ENCODE measurements at regions not wholly inside any gene's neighbourhood (a gene's known extent, or its start where the extent isn't known, plus 50 kb on each side); places are given as distances from the start of the nearest gene placed in this dataset.

DNA sequence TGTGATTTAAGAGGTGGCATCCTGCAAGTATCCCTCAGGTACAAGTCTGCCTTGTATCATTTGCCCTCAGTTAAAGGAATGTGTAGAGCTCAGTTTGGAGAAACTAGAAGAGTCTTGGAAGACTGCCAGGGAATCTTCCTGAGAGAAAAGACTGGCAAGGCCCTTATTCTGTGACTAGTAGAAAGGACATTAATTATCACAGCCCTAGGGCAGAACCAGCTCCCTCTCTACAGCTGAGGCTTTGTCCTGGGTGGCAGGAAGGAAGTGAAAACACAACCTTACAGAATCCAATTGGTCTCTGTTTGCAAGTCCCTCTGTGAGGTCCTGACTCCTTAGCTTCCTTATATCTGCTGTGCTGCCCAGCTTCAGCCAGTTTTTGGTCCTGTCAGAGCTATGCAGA is 385.9 kb upstream of the CYRIA start:
- no peaks in the 10 kb centered on the region for H4K20me1 ChIP-seq (ENCODE audit: insufficient read depth)
- peaks cover 0 to 5% of the 10 kb centered on the region in 2 experiments; a peak in 1 of 4 replicates for H3K4me1 ChIP-seq (ENCODE audit: control insufficient read depth in 1 of 2, insufficient read depth in 2 of 2, low read depth in 1 of 2, low read length in 1 of 2)
- H3K4me2 ChIP-seq, result no peak overlapping the region
- H3K27ac ChIP-seq (ENCODE audit: low read depth in 2 of 2, low read length in 1 of 2), result no peak overlapping the region
- no peak overlapping the region for H2AFZ ChIP-seq (ENCODE audit: low read depth)
- no peaks in the 10 kb centered on the region for H3F3A ChIP-seq (replicated peaks; ENCODE audit: insufficient read depth)
- H3K36me3 ChIP-seq (replicated peaks in 1 of 2; ENCODE audit: control insufficient read depth in 1 of 2, insufficient read depth in 2 of 2, low read length in 1 of 2), result no peaks in the 10 kb centered on the region
- DNase-seq, result peak; percentile 9
- H3K9me3 ChIP-seq, result no peaks in the 10 kb centered on the region
- H3K79me2 ChIP-seq (ENCODE audit: insufficient read depth), result no peaks in the 10 kb centered on the region
- ChIA-PET CTCF (interaction anchor here (1.0 to 1.3 kb wide), 3 partner anchors 17 to 28 kb away, joined by 3 read pairs; no protein-coding TSS in a partner anchor), POLR2A (no interaction called here)
- no peak overlapping the region for H3K9ac ChIP-seq
- no peak overlapping the region for H3K4me3 ChIP-seq (ENCODE audit: low read depth in 2 of 2, low read length in 1 of 2)
- no peaks in the 10 kb centered on the region for H3K27me3 ChIP-seq (ENCODE audit: insufficient read depth)
- no peaks in the 10 kb centered on the region; the same call in 1 of the 2 replicates for H3K9me2 ChIP-seq
- TF ChIP-seq, protein P1, sequence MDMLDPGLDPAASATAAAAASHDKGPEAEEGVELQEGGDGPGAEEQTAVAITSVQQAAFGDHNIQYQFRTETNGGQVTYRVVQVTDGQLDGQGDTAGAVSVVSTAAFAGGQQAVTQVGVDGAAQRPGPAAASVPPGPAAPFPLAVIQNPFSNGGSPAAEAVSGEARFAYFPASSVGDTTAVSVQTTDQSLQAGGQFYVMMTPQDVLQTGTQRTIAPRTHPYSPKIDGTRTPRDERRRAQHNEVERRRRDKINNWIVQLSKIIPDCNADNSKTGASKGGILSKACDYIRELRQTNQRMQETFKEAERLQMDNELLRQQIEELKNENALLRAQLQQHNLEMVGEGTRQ (IDR thresholded peaks at IDR 0.05; ENCODE audit: borderline replicate concordance, low read depth, low read length), result no peak
- TF ChIP-seq MXI1 (IDR thresholded peaks at IDR 0.05; ENCODE audit: low read depth, low read length), result no peak
- no peak for TF ChIP-seq EP300 (IDR thresholded peaks at IDR 0.05; ENCODE audit: borderline replicate concordance in 1 of 2, low read depth in 1 of 2, low read length in 1 of 2)
- TF ChIP-seq JUND (IDR thresholded peaks at IDR 0.05), result no peak
- no peak for TF ChIP-seq FOXM1 (IDR thresholded peaks at IDR 0.05; ENCODE audit: low read depth)
- no peak for TF ChIP-seq RXRA (IDR thresholded peaks at IDR 0.05; ENCODE audit: borderline replicate concordance, low read depth)
- no peak for TF ChIP-seq NFIC (IDR thresholded peaks at IDR 0.05; ENCODE audit: borderline replicate concordance)
- no peak for TF ChIP-seq MEF2A (IDR thresholded peaks at IDR 0.05; ENCODE audit: borderline replicate concordance, low read depth)
- TF ChIP-seq, protein P2, sequence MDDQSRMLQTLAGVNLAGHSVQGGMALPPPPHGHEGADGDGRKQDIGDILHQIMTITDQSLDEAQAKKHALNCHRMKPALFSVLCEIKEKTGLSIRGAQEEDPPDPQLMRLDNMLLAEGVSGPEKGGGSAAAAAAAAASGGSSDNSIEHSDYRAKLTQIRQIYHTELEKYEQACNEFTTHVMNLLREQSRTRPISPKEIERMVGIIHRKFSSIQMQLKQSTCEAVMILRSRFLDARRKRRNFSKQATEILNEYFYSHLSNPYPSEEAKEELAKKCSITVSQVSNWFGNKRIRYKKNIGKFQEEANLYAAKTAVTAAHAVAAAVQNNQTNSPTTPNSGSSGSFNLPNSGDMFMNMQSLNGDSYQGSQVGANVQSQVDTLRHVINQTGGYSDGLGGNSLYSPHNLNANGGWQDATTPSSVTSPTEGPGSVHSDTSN (IDR thresholded peaks at IDR 0.05), result no peak
- no peak for TF ChIP-seq TEAD4 (IDR thresholded peaks at IDR 0.05; ENCODE audit: borderline replicate concordance, insufficient read depth)
- TF ChIP-seq, protein P3, sequence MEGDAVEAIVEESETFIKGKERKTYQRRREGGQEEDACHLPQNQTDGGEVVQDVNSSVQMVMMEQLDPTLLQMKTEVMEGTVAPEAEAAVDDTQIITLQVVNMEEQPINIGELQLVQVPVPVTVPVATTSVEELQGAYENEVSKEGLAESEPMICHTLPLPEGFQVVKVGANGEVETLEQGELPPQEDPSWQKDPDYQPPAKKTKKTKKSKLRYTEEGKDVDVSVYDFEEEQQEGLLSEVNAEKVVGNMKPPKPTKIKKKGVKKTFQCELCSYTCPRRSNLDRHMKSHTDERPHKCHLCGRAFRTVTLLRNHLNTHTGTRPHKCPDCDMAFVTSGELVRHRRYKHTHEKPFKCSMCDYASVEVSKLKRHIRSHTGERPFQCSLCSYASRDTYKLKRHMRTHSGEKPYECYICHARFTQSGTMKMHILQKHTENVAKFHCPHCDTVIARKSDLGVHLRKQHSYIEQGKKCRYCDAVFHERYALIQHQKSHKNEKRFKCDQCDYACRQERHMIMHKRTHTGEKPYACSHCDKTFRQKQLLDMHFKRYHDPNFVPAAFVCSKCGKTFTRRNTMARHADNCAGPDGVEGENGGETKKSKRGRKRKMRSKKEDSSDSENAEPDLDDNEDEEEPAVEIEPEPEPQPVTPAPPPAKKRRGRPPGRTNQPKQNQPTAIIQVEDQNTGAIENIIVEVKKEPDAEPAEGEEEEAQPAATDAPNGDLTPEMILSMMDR (IDR thresholded peaks at IDR 0.05), result no peak
- TF ChIP-seq POLR2AphosphoS5 (IDR thresholded peaks at IDR 0.05; ENCODE audit: low read depth, low read length), result no peak
- no peak for TF ChIP-seq YY1 (IDR thresholded peaks at IDR 0.05; ENCODE audit: low read depth)
- no peak for TF ChIP-seq CHD2 (IDR thresholded peaks at IDR 0.05; ENCODE audit: low read length, partially characterized antibody)
- TF ChIP-seq, protein P4, sequence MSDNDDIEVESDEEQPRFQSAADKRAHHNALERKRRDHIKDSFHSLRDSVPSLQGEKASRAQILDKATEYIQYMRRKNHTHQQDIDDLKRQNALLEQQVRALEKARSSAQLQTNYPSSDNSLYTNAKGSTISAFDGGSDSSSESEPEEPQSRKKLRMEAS (IDR thresholded peaks at IDR 0.05; ENCODE audit: low read depth), result no peak
- TF ChIP-seq TCF12 (IDR thresholded peaks at IDR 0.05), result no peak
- TF ChIP-seq, protein P5, sequence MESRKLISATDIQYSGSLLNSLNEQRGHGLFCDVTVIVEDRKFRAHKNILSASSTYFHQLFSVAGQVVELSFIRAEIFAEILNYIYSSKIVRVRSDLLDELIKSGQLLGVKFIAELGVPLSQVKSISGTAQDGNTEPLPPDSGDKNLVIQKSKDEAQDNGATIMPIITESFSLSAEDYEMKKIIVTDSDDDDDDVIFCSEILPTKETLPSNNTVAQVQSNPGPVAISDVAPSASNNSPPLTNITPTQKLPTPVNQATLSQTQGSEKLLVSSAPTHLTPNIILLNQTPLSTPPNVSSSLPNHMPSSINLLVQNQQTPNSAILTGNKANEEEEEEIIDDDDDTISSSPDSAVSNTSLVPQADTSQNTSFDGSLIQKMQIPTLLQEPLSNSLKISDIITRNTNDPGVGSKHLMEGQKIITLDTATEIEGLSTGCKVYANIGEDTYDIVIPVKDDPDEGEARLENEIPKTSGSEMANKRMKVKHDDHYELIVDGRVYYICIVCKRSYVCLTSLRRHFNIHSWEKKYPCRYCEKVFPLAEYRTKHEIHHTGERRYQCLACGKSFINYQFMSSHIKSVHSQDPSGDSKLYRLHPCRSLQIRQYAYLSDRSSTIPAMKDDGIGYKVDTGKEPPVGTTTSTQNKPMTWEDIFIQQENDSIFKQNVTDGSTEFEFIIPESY (IDR thresholded peaks at IDR 0.05; ENCODE audit: borderline replicate concordance, low read depth), result no peak
- no peak for TF ChIP-seq FOXJ3 (CRISPR knock-in tag; IDR thresholded peaks at IDR 0.05)
- TF ChIP-seq, protein P6, sequence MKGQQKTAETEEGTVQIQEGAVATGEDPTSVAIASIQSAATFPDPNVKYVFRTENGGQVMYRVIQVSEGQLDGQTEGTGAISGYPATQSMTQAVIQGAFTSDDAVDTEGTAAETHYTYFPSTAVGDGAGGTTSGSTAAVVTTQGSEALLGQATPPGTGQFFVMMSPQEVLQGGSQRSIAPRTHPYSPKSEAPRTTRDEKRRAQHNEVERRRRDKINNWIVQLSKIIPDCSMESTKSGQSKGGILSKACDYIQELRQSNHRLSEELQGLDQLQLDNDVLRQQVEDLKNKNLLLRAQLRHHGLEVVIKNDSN (IDR thresholded peaks at IDR 0.05; ENCODE audit: borderline replicate concordance, low read depth), result no peak
